NOMO-1 treated with DMSO at 0.1 percent for 48 hours (cell line): ENCODE measurements at regions not wholly inside any gene's neighbourhood (a gene's known extent, or its start where the extent isn't known, plus 50 kb on each side); places are given as distances from the start of the nearest gene placed in this dataset.
"Not testable (repeated sequence)": the region's sequence is repeated elsewhere in the genome, so short reads cannot be mapped to it uniquely, and the experiment has no call there.

ENCODE experiments used
- DNase-seq: peaks from one replicate; lab custom pipeline; 2025; ENCODE audit not compliant: unreplicated experiment; lab: John Stamatoyannopoulos, UW

DNA sequence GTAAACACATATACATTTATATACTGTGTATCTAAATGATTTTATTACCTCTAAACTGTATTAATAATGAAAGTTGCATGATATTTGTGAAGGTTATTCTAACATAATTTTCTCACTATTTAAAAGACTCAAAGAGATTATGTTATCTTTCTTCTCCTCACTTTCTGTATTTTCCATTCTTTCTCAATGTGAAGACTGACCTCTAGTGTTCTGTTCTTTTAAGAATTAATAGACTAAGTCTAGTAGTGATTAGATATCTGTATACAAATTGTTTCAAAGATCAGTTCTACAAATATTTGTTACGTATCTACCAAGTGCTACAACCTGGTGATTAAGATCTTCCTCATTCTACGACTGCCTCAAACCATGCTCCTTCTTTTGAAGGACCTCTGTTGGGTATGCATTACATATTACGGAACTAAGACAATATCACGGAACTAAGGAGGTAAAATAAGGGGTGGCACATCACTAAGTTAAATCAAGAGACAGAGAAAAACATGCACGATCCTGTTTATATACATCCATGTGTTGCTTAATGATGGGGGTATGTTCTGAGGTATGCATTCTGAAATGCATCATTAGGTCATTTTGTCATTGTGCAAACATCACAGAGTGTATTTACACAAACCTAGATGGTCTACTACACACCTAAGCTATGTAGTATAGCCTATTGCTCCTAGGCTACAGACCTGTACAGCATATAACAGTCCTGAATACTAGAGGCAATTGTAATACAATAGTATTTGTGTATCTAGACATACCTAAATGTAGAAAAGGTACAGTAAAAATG, 161.5 kb upstream of the KBTBD8 start:
- no peak for DNase-seq

DNA sequence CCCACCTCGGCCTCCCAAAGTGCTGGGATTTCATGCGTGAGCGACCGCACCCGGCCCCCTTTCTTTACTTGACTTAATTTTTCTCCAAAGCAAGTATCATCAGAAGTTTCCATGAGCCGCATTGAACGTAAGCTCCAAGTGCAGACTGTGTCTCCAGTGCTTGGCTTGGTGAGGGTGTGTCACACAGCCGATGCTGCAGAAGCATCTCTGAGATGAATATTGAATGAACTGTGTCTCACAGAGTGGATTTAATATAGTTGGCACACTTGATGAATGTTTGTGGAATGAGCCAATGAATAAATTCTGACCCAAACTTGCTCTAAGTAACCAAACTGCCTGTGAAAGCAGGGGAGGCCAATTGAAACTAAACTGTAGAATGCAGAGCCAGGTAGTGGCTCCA, 159.4 kb upstream of the KBTBD8 start:
- DNase-seq, result no peak

DNA sequence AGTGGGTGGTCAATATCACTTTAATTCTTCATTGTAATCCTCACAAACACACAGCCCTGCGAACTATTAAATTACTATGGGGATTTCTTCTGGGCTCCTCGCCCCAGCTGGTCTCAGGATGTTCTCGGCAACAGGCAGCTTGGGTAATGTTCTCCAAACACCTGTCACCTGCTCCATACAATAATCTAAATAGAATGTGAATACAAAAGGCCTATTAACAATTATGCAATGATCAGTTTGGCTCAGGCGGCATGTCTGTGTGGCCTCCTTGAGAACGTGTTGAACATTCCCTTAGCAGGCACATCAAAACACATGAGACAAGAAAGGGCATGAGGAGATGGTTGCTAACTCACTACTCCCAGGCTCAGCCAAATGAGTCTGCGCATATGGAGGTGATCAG, 158.6 kb upstream of the KBTBD8 start:
- no peak for DNase-seq

DNA sequence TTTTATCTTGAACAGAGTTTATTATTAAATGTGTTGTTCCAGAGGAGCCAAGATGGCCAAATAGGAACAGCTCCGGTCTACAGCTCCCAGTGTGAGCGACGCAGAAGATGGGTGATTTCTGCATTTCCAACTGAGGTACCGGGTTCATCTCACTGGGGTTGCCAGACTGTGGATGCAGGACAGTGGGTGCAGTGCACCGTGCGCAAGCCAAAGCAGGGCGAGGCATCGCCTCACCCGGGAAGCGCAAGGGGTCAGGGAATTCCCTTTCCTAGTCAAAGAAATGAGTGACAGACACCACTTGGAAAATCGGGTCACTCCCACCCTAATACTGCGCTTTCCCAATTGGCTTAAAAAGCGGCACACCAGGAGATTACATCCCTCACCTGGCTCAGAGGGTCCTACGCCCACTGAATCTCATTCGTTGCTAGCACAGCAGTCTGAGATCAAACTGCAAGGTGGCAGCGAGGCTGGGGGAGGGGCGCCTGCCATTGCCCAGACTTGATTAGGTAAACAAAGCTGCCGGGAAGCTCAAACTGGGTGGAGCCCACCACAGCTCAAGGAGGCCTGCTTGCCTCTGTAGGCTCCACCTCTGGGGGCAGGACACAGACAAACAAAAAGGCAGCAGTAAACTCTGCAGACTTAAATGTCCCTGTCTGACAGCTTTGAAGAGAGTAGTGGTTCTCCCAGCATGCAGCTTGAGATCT, 155.2 kb upstream of the KBTBD8 start:
- DNase-seq, result not testable (repeated sequence)

DNA sequence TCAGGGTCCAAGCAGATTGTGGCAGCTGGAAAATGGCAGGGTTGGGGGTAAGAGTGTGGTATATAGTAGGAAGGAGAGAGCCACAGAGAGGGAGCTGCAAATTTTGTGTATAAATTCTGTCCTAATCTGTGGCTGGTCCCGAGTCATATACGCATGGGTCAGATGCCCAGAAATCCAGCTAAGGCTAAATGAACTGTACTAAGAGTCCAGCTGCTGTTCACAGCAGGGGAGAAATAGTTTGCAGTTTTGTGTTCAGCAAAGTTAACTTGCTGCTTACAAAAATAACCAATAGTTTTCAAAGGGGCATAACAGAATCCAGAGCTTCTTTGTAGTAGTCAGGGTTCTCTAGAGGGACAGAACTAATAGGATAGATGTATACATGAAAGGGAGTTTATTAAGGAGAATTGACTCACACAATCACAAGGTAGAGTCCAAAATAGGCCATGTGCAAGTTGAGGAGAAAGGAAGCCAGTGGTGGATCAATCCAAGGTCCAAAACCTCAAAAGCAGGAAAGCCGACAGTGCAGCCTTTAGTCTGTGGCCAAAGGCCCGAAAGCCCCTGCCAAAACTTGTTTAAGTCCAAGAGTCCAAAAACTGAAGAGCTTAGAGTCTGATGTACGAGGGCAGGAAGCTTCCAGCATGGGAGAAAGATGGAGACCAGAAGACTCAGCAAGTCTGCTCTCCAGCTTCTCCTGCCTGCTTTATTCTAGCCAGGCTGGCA, 146.1 kb upstream of the KBTBD8 start:
- no peak for DNase-seq

DNA sequence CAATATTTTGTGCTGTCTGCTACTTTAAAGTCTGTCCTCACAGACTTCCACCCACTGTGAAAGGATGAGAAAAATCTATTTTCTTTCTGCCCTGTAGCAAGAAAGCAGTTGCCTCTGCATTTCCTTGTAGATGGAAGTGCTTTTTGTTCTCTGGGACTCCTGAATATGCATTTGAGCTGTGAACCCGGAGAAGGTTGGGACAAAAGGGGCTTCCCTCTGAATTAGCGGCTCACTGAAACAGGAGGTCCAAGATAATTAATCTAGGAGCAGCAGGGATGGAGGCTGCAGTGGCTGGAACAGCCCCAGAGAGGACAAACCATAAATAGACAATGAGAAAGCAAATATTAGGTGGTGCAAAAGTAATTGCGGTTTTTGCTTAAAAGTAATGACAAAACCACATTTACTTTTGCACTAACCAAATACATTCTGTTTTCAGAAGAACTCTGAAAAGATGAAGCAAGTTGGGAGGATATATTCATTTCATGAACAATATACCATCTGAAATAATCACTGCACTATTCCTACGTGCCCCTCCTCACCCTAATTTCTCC, 143.4 kb upstream of the KBTBD8 start:
- no peak for DNase-seq

DNA sequence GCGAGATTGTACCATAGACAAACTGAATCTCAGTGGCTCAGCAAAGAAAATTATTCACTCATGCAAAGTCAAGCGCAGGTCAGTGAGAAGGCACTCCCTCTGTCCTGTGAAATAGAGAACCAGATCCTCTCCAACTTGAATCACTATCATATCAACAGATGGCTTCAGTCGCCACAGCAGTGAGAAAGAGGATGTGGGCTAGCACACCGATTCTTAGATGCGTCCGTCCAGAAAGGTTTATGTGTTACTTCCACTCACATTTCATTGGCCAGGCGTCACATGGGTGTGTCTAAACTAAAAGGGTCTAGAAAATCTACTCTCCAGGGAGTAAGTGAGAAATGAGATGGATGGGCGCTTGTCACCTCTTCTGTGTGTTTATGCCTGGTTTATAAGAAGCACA, 141.6 kb upstream of the KBTBD8 start:
- peak; percentile 87 for DNase-seq

DNA sequence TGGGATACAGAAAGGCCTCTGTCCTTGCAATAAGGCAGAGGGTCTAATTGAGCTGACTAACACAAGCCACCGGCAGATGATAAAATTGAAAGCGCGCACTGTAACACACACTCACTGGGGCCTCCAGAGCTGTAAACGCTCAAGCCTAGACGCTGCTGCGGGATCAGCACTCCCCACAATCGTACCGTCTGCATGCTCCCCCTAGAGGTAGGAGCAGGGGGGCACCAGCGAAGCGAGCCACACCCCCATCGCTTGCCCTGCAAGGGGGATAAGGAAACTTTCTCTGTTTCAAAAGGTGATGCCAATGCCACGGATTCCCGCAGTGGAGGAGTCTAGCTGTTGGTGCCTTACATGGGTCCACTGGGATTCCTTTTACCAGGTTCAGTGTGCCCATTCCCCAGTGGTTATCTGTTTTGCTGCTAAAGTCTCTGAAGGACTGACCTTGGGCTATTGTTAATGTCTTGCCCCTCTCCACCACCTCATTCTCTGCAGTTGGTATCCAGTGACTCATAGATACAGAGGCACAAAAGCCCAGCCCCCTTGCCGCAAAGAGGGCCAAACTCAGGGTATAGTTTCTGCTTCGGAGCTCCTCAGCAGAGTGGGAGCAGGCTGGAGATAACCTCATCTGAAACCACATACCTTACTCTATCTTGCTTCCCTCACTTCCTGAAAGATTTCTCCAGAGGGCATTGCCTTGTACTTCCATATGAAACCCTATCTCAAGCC, 139.3 kb upstream of the KBTBD8 start:
- no peak for DNase-seq

DNA sequence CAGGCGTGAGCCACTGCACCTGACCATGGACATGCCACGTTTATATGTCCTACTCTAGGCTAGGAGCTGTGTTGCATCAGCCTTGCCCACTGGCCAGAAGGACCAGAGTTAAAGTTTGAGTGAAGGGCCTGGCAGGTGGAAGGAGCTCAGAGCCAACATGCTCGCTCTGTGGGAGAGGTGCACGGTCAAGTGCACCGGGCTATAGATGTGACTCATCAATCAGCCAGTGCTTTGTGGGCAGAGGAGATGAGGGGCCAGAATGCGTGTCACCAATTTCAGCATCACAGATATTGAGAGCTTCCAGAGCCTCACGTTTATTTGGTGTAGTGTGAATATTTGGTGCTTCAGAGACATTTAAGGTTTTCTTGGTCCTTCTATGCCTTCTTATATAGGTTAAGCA, 137.3 kb upstream of the KBTBD8 start:
- no peak for DNase-seq

DNA sequence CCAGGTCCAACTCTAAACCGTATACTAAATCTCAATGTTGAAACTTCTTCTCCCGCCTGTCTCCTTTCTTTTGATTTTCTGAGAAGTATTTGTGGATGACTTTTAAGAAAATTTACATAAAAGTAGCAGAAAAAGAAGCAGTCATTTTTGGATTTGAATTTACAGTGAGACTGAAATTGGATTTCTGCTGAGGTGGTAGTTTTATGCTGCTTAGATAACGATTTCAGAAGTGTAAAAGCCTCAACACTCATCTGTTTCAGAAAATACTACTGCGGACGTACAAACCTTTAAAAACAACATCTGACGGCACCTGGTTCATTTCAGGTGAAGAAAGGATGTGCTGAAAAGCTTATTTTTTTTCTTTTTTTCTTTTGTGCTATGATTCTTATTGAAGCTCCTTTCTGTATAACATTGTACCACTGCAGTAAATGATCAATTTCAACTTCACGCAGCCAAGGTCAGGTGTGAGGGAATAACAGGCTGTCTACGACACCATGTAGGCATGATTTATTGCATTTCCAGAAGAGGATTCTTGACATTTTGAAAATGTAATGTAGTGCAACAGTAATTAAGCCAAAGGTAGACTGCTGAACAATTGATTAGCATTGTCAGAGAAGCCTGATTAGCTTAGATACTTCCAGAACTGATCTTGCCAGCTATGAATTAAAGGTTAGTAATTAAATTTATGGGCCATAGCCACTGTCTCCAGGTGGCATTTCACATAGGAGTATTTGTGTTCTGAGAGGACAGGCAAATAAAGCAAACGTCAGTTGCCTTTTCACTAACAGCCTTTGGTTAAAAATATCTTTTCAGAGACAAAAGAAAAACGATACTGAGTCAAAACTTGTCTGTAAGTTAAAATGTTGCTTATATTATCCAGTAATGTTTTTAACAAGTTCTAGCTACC, 134.6 kb upstream of the KBTBD8 start:
- DNase-seq, result no peak

DNA sequence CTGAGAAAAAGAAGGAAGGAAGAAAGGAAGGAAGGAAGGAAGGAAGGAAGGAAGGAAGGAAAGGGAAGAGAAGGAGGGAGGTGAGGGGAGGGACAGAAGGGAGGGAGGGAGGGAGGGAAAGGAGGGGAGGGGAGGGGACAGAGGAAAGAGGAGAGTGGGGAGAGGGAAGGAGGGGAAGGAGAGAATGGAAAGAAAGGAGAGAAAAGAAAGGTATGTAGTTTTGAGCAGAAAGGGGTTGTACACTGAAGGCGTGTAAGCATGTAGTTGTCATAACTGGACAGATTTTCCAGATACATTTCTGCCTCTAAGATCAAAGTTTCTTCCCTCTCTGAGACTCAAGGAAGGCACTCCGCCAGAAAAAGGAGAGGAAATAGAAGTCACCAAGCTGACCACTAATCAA, 113.4 kb upstream of the KBTBD8 start:
- DNase-seq, result no peak

DNA sequence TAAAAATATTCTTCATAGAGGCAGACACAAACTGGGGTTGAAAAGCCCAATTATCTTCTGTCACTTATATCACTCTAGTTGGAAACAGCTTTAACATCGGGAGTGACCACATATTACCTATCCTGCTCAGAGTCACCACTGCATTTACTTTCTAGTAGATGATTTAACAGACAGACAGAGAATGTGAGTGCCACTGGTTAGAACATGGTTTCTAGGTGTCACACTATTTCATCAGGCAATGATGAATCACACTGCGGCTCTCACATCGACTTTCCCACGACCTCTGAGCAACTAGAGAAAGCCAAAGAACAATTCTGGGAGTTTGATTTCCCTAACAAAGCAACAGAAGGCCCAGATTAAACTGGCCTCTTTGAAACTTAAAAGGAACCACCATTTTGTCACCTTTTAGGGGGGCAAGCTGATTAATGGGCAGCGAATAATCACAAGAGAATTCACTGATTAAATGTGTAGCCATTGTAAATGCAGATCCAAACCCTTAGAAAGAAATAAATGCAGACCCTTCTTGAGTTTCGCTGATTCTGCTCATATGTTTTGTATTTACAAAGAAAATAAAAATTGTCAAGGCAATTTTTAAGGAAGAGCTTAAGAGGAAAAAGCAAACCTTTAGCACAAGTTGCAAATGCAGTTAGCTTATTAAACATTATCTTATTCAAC, 112.6 kb upstream of the KBTBD8 start:
- DNase-seq, result no peak

DNA sequence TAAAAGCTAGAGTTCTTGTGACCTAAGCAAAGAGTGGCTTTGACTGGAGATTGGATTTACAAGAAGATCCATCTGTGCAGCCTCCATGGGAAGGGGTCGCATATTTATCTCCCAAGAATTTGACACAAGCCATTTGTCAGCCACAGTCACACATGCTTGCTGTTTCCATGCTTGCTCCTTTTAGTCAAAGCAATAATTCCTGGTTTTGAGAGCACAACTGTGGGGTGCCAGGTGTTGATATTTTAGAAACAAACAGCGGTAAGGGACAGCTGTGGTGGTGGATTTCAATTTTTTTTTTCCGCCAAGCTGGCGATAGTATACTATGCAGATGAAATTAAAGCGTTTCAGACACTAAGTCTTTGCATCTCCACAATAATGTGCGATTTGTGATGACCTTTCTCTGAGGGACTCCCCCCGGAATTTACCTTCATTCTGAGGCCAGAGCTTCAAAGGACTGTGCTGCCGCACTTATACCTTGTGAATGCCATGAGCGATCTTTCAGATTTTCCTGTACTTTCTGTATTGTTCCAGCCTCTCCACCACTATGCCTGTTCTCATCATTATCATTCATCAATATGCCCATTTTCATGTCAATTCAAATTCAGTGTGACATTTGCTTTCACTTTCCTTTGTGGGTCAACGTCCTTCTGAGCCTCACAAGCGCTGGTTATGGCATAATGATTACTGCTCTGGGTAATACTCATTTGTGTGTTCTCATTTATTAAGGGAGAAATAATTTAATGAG, 108.2 kb upstream of the KBTBD8 start:
- no peak for DNase-seq

DNA sequence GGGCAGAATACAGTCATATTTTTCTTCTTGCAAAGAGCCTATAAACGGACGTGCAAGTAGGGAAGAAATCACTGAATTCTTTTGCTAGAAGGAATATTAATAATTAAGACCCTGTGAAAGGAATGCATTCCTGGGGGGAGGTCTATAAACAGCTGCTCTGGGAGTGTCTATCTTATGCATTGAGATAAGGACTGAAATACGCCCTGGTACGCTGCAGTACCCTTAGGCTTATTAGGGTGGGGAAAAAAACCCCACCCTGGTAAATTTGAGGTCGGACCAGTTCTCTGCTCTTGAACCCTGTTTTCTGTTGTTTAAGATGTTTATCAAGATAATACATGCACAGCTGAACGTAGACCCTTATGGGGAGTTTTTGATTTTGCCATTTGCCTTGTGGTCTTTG, 100.0 kb upstream of the KBTBD8 start:
- no peak for DNase-seq

DNA sequence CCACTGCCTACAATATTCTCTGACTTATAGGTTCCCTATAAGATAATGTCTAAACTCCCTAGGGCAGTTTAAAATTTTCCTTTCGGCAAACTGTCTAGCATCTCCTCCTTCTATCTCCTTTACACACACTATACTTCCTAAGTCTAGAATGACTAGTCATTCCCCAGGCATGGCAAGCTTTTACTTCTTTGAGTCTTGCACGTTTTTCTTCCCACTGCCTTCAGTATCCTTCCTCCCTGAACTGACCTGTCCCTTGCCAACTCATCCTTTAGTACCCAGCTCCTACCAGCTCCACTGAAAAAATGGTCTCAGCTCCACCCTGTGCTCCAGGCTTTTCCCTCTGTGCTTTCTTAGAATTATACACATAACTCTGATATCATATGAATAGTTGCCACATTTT, 93.8 kb upstream of the KBTBD8 start:
- no peak for DNase-seq

DNA sequence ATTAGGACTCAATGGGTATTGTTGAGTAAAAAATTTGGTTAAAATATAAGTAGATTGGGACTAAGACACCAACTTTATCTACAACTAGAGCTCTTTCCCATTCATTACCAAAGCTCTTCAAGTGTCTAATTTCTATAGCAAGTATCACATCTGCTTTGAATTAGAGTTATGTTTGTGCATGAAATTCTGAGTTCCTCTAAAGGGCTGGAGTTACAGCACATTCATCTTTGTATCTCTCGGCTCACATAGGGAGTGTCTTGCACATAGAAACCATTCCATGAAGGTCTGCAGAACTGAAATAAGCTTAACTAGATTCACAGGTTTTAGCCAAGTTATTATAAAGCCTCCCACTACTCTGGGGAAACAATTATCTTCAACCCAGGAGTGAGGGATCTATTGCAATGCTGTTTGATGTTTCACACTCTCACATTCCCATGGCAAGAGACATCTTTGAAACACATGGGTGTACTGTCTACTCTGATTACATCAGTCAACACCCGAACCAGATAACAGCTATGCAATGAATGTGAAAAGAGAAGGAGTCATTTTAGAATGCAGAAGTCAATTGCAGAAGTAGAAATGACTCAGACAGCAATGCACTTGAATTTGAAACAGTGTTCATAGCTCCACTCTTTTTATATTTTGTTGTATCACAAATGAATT, 93.1 kb upstream of the KBTBD8 start:
- DNase-seq, result peak; percentile 83

DNA sequence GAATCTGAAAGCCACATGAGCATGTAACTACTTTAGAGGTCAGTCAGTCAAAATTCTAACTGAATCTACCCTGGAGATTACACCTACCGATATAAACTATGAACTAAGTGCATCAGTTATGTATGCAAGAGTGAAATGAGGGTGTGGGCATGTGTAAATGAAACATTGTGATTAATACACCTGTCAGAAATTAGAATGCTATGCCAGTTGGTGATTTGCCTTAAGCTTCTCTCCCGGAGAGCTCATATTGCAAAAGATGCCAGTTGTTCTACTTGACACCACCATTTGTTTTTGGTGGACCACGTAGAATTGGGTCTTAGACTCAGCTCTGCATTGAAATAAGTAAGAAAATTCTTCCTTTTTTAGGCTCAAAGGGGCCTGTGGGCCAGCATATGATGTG, 91.0 kb upstream of the KBTBD8 start:
- no peak for DNase-seq
